ENCODE measurements at regions not wholly inside any gene's neighbourhood (a gene's known extent, or its start where the extent isn't known, plus 50 kb on each side); places are given as distances from the start of the nearest gene placed in this dataset.

DNA sequence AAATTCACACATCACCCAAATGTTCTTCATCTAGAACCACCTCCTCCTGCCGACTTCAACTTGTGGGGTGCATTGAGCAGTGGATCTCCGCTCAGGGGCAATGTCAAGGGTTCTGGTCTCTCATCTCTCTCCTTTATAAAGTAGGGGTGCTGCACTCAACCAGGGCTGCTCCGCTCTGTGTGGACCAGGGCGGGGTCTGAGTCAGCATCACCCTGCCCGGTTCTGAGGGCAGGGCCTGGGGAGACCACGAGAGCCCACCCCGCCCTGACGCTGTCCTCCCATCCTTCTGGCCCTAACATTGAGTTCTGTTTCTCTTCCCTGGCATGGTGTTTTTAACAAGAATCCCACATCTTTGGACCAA lies 311.6 kb upstream of the DIO3 start:
- TF ChIP-seq, protein P1, sequence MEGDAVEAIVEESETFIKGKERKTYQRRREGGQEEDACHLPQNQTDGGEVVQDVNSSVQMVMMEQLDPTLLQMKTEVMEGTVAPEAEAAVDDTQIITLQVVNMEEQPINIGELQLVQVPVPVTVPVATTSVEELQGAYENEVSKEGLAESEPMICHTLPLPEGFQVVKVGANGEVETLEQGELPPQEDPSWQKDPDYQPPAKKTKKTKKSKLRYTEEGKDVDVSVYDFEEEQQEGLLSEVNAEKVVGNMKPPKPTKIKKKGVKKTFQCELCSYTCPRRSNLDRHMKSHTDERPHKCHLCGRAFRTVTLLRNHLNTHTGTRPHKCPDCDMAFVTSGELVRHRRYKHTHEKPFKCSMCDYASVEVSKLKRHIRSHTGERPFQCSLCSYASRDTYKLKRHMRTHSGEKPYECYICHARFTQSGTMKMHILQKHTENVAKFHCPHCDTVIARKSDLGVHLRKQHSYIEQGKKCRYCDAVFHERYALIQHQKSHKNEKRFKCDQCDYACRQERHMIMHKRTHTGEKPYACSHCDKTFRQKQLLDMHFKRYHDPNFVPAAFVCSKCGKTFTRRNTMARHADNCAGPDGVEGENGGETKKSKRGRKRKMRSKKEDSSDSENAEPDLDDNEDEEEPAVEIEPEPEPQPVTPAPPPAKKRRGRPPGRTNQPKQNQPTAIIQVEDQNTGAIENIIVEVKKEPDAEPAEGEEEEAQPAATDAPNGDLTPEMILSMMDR (IDR thresholded peaks at IDR 0.05): no peak
- TF ChIP-seq TCF7L2 (IDR thresholded peaks at IDR 0.05; ENCODE audit: low read depth, low read length): no peak
- TF ChIP-seq POLR2AphosphoS5 (IDR thresholded peaks at IDR 0.05; ENCODE audit: low read depth, low read length): no peak

All from Panc1 (cell line).